NT2/D1 (cell line): ENCODE measurements at regions not wholly inside any gene's neighbourhood (a gene's known extent, or its start where the extent isn't known, plus 50 kb on each side); places are given as distances from the start of the nearest gene placed in this dataset.

Experiments used
- SUZ12 ChIP-seq: IDR thresholded peaks from 2 replicates; pipeline ENCODE4 v1.6.1; 2011; ENCODE audit not compliant: insufficient read length, insufficient read depth; ENCODE audit errors: extremely low read depth
- YY1 ChIP-seq: IDR thresholded peaks from 2 replicates; pipeline ENCODE4 v1.6.1; 2011; ENCODE audit not compliant: insufficient read length, insufficient read depth
- ZNF274 ChIP-seq: IDR thresholded peaks from 2 replicates; pipeline ENCODE4 v1.6.1; 2011; ENCODE audit warnings: mild to moderate bottlenecking, low read depth, low read length

GRCh38 chr9:95587021-95587964 lies 70.5 kb upstream of the PTCH1 start:
- TF ChIP-seq YY1, result no peak
- no peak for TF ChIP-seq ZNF274
- TF ChIP-seq SUZ12, result no peak
